ENCODE measurements at regions not wholly inside any gene's neighbourhood (a gene's known extent, or its start where the extent isn't known, plus 50 kb on each side); places are given as distances from the start of the nearest gene placed in this dataset.
"Not testable (repeated sequence)": the region's sequence is repeated elsewhere in the genome, so short reads cannot be mapped to it uniquely, and the experiment has no call there.

DNA sequence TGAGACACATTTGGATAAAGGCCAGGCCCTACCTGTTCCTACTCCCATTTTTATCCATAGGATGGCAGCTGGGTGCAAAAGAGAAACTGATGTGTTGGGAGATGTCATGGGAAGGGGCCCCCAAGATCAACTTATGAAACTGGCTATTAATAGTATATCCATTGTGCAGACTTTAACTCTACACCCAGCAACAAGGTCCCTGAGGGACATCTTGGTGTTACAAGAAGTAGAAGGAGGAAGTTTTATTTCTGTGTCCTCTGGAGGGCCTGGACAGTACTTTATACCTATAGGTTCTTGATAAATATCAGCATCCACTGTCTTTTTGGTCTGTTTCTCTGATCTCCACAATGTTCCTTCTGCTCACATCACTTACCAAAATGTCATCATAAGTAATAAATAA is 84.6 kb downstream of the BTG1 start:
- DNase-seq (ENCODE audit: low read depth, low spot score): no peak

DNA sequence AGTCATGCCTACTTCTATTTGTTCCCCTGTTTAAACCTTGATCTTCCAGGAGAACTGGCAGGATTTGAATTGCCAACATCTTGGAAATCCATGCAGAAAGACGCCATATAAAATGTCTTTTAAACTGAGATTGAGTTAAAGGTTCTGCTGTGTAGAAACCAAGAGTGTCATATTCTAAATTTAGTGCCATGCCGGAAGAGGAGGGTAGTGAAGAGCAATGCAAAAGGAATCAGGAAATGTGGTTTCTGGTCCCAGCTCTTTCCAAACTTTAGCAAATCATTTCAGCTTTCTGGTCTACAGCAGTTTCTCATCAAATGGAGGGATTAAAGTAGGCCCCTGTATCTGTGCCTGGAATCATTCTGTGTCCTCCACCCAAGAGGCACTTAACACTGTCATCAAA is 85.7 kb downstream of the BTG1 start:
- DNase-seq (ENCODE audit: low read depth, low spot score): no peak

DNA sequence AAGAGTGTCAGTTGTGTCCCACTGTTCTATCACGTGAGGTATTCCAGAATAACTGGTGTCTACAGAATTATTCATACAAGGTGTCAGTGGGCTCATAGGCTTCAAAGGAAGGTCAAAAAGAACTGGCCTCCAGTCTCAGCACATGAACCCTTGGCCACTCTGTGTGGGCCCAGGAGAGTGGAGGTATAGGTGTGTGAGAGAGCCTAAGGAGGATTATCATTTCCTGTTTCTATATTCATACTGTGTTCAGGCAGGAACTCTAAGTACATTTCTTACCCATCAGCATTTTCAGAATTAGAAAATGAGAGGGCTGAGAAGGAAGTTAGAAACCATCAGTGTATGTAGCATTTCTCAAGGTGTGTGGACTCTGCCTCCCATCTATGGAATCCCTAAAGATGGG is 87.0 kb downstream of the BTG1 start:
- DNase-seq (ENCODE audit: low read depth, low spot score): no peak

DNA sequence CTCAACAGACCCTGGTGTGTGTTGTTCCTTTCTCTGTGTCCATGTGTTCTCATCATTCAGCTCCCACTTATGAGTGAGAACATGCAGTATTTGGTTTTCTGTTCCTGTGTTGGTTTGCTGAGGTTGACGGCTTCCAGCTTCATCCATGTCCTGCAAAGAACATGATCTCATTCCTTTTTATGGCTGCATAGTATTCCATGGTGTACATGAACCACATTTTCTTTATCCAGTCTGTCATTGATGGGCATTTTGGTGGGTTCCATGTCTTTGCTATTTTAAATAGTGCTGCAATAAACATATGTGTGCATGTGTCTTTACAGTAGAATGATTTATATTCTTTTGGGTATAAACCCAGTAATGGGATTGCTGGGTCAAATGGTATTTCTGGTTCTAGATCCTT is 88.9 kb downstream of the BTG1 start:
- not testable (repeated sequence) for DNase-seq (ENCODE audit: low read depth, low spot score)

DNA sequence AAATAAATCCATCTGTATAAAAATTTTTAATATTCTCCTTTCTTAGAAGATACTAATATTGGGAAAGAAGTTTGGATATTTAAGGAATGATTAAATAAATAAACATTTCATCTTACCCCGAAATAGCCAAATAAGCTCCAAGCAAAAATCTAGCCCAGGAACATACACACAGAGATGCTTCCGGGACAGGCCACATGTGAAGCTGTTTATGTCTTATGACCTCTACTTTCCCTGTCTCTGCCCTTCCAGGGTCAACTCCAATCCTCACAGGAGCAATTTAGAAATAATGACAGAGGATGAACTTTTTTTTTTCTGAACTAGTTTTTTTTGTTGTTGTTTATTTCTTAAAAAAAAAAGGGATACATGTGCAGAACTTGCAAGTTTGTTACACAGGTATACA is 89.4 kb downstream of the BTG1 start:
- DNase-seq (ENCODE audit: low read depth, low spot score): no peak

DNA sequence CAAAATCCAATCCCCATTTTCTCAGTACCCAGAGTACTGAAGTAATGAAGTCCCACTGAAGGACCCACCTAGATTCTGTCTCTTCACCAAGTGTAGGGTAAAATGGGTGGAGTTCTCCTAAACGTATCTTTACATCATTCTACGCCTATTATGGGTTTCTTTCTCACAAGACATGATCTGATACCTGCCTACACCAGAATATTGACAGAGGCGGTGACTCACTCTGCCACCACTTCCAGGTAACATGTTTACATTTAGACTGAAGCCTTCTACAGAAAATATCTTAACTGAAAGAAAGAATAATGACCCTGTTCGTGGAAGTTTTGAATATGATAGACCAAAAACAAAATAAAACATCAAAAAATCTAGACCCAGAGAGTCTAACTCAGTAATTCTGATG is 89.8 kb downstream of the BTG1 start:
- DNase-seq (ENCODE audit: low read depth, low spot score): no peak

DNA sequence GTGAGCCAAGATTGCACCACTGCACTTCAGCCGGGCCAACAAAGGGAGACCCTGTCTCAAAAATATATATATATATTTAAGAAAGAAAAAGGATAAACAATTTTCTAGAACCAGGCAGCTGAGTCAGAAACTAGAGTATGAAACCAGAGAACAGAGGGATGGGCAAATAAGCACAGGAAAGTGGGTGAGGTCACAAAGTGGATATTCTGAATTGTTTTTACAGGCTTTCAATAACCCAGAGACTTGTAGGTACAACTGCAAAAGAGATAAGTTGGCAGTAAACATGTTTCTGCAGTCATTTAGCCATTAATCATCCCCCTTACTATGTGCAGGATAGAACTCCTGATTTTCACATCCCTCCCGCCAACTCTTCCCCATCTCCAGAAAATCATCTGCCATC is 94.2 kb downstream of the BTG1 start:
- no peak for DNase-seq (ENCODE audit: low read depth, low spot score)

DNA sequence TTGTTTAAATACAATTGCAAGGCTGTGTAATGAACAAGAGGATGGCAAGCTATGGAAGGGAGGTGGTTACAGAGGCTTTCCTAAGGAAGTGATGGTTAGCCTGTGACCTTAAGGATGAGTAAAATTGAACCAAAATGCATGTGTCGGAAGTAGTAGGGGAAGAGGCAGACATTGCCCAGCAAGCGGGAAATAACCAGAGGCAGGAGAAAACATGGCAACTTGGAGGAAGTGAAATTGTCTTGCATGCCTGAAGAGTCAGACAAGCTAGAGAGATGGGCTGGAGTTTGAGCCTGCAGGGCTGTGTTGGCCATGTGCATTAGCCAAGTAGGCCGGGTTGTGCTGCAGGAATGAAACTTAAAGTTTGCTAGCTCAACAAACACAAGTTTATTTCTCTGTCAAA is 96.2 kb downstream of the BTG1 start:
- no peak for DNase-seq (ENCODE audit: low read depth, low spot score)

DNA sequence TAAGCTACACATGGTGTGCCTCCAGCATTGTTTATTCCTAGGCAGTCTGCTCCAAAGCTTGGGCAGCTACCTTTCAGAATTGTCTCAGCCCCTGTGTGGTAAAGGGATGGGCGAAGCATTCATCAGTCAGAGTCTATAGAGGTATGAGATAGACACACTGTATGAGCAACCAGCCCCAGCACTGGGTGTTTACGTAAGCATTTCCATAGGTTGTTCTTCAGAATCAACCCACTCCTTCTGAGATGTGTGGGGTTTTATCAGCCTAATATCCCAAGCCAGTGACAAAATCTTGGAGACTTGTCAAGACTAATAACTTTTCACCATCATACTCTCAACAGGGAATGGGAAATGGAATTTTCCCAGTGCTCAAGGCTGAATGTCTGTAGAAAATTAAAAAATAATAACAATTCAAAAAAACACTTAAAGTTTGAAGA is 98.2 kb downstream of the BTG1 start:
- no peak for DNase-seq (ENCODE audit: low read depth, low spot score)

DNA sequence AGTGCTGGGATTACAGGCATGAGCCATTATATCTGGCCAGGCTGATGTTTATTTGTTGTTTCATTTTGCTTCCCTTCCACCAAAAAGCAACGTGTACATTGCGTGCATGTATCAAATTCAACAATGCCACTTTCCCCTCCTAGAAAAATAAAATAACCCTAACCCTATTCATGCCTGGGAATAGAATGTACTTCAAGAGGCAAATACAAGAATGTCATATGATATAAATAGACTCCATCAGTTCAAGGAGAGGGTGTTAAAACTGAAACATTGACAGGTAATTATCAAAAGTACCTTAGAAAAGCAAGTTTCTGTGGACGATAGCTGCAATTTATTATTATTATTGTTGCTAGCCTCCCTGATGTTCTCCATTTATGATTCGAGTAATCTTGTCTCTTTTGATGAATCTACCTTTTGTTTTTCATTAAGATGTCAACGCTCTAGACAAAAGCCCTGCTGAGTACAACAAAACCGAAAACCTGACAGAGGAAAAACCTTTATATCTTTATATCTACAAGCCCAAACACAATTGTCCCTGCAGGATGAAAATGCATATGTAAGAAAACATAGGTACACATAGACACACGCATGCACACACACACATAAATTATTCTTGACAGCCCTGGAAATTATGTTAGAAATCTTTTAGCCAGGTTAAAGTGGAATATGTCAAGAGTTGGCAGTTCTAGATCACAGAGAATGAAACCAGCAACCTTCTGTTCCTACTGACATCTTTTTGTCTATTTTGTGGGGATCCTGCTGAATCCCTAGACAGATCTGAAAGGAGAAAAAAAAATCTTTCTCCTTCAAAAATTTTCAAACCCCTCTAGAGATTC is 98.9 kb downstream of the BTG1 start:
- DNase-seq (ENCODE audit: low read depth, low spot score): no peak

DNA sequence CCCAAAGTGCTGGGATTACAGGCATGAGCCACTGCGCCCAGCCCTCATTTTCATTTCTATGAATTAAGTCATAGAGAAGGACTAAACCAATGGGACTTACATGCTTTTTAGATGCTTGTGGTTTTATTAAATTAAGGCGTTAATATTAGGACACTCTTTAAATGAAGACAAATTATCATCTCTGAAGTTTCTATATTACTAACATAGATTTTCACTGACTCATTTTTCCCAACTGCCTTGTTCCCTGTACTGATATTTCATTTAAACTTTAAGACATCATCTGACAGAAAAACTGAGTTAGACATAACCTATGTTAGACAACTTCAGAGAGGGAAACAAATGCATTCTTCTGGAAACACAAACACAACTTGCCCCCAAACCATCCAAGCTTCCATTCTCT is 99.8 kb downstream of the BTG1 start:
- DNase-seq (ENCODE audit: low read depth, low spot score): no peak

DNA sequence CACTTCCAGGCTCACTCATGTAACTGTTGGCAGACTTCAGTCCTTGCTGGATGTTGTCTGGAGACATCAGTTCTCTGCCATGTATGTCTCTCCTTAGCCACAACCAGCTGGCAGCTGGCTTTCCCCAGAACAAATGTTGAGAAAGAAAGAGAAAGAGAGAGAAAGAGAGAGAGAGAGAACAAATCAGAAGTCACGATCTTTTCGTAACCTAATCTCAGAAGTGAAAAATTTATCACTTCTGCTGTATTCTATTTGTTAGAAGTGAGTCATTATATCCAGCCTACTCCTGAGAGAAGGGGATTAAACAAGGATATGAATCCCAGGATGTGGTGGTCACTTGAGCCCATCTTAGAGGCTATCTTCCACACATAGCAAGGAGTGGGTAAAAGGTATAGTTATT is 101.2 kb downstream of the BTG1 start:
- DNase-seq (ENCODE audit: low read depth, low spot score): no peak

DNA sequence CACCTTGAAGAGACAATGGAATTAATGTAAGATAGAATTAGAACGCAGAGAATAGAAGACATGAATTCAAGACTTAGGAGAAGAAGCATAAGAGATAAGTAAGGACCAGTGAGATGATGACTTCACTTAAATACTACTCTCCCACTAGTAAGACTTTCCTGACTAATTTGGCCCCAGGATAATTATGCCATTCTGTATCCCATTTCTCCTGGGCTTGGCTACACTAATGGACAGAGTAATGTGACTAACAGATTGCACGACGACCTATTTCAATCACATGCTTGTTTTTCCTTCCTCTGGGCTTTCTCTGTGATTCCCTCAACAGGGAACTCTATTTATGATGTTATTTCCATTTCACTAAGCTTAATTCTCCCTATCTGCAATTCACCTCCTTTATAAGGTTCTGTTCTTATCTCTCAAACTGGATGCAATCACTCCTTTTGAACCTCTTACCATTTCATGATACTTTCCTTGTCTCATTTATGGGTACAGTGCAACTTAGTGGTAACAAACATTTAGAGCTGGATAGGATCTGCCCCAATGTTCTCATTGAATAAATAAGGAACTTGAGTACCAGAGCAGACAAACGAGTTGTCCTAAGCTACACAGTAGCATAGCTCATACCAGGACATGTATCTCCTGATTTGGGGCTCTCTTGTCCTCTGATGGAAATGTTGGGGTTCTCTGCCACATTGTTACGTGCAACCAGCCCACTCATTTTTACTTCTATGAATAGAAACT is 102.7 kb downstream of the BTG1 start:
- DNase-seq (ENCODE audit: low read depth, low spot score): no peak

DNA sequence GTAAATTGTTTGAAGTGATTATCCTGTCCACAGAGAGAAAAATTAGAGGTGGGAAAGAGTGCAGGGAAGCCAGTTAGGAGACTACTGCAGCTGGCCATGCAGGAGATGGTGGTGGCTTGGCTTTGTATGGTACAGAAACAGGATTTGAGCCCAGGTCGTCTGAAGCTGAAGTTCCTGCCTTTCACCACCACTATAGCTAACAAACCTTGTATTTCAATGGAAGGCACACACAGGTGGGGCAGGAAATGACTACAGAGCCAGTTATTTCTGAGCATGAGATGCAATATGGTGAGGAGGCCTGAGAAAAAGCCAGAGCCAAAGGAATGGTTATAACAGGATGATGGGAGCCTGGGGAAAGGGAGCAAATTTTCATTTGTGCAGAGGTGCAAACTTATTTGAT is 103.9 kb downstream of the BTG1 start:
- no peak for DNase-seq (ENCODE audit: low read depth, low spot score)

DNA sequence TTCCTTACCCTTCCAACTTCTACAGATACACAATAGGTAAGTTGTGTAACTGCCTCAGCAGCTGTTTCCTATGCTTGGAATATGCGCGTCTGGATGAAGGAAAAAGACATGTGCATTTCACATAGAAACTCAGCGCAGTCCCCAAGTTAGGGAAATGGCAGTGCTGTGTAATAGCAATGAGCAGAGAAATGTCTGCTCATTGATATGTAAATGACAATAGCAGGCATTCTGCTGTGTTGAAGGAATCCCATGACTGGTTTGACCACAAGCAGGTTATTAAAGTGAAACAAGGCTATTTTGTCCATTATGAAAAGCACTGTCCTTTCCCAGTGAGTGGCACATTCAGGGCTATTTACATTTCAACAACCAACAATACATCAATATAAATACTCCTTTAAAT is 106.6 kb downstream of the BTG1 start:
- no peak for DNase-seq (ENCODE audit: low read depth, low spot score)

DNA sequence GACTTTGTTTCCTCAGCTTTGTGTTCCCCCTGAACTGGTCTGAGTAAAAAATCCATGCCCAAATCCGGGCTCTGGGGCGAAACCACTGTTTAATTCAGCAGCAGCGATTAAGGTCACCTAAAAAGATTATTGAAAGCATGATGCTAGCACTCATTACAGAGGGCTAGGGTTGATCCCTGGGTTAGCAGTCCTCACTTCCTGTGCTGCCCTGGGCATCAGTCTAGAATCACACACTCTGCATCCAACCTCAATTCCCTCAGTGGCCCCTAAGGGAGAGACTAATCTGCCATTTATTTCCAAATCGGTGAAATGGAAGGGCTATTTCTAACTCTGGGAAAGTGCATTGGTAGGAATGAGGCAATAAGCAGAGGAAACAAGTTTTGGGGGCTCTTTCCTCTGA is 107.2 kb downstream of the BTG1 start:
- no peak for DNase-seq (ENCODE audit: low read depth, low spot score)

DNA sequence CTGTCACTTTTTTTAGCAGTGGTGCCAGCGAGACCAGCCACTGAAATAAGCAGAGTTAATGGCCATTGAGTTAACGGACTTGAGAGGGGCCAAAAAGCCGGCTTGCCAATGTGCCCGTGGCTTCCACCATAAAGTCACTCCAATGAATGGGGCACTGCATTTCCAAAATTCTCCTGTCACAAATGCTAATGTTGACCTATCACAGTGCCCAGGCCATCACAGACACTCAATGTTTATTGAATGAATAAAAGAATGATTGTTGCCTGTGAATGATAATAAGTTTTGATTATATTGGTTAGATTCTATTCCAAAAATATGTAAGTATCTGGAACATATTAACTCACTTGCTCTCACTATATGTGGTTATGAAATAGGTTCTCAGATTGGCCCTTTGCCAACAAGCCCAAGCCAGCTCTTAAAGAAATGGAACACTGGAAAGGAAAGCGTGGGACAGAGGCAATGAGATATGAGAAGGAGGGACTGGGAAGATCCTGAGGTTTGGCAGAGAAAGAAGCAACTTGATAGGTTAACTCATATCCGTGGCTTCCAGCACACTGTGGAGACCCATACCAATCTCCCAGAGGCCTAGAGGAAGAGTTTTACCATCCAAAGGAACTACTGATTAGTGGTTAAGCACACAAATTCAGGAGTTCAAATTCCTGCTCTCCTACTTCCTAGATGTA is 108.7 kb downstream of the BTG1 start:
- no peak for DNase-seq (ENCODE audit: low read depth, low spot score)

DNA sequence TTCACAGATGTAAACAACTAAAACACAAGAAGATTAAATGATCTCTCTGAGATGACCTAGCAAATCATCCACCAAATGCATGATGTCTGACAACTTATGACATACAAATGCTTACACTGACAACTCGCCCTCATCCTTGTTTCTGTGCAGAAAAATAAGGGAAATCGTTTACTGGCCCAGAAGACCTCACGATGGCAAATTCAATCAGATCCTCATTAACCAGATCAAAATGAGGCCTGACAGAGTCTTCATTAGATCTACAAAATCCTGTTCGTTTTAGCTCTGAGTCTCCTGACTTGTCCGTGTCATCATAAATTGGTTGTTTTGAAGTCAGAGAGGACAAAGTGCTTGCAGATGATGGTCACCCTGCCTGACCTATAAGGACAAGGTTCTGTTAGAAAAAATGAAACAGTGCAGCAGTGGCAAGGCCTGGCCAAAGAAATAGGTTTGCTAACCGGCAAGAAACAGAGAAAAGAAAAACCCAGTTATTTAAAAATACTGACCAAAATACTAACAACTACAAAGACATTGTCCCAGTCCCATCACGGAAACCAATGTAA is 109.5 kb downstream of the BTG1 start:
- no peak for DNase-seq (ENCODE audit: low read depth, low spot score)

DNA sequence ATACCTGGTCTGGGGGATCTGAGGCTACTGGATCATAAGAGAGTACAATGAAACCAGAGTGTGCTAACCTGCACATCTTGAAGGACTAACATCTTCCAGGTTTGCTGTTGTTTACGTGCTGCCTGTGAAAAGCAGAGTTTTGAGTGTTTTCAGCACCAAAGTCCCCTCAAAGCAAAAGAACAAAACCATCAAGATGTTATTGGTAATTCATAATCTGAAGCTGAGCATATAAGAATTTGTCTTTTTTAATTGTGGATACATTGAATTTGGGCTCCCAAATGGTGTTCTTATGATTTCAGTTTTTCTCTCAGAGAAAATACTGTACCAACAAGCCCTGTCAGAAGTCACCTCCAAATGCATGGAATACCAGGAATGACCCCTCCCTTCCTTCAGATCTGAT is 110.2 kb downstream of the BTG1 start:
- no peak for DNase-seq (ENCODE audit: low read depth, low spot score)

DNA sequence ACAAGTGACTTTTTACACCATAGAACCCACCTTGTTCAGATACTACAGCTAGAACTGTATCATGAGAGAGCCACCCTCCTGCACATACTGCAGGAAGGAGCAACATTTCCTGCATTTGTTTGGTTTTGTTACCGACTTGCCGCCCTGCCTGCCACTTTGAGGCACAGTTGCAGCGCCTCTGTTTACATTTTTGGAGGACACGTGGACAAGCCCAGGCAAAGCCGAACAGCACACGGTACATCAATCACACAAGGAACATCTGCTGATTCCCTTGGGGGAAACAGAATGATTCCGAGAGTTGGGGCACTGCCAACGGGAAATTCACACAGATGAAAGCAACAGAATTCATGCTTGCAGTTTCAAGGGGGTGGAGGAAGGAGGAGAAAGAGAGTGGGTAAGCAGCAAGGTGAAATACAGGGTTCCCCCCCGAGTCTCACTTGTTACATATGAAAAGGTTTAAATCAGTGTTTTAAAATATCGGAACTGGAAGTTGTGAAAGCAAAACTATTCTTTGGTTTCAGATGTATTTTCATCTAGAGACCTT is 110.7 kb downstream of the BTG1 start:
- DNase-seq (ENCODE audit: low read depth, low spot score): peak; percentile 34

DNA sequence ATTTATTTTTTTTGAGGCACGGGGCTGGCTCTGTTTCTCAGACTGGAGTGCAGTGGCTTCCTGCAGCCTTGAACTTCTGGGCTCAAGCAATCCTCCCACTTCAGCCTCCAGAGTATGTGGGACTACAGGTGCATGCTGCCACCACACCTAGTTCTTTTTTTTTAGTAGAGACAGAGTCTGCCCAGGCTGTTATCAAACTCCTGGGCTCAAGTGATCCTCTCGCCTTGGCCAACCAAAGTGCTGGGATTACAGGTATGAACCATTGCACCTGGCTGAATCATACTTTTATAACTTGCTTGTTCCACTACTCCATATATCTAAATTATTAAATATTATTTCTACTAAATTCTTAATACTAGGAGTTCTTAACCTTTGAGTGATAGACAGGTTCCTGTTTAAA is 111.6 kb downstream of the BTG1 start:
- DNase-seq (ENCODE audit: low read depth, low spot score): no peak

DNA sequence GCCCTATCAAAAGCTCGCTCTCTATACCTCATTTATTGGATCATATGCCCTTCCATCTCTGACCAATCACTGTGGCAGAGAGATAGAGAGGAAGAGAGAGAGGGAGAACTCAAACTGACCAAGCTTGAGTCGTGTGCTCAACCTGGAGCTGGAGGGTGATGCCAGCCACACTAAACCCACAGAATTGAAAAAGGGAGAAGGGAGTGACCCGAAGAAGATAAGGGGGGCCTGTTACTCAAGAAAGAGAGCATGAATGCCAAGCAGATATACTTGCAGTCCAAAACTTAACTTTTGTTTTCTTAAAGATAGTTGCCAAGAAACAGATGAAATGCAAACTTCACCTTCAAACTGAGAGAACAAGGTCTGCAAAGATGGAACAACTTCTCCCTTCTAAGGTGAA is 112.7 kb downstream of the BTG1 start:
- no peak for DNase-seq (ENCODE audit: low read depth, low spot score)
